ENCODE measurements at regions not wholly inside any gene's neighbourhood (a gene's known extent, or its start where the extent isn't known, plus 50 kb on each side); places are given as distances from the start of the nearest gene placed in this dataset.
"Not testable (repeated sequence)": the region's sequence is repeated elsewhere in the genome, so short reads cannot be mapped to it uniquely, and the experiment has no call there.

- no peak for ATAC-seq
- RAD21 ChIA-PET (ENCODE audit: low non-redundant PET in 1 of 2, low total read pairs in 2 of 2, uncharacterized antibody in 2 of 2, unreplicated experiment in 2 of 2): no interaction called here
- TF ChIP-seq ATF3 (IDR thresholded peaks at IDR 0.05): no peak
- no peak for TF ChIP-seq TCF7L2 (IDR thresholded peaks at IDR 0.05; ENCODE audit: borderline replicate concordance, extremely low read depth, insufficient read depth, insufficient read length)
- no peak for TF ChIP-seq SRF (IDR thresholded peaks at IDR 0.05; ENCODE audit: low read depth)
- TF ChIP-seq CEBPB (IDR thresholded peaks at IDR 0.05; ENCODE audit: low read depth): no peak
- TF ChIP-seq EZH2phosphoT487 (IDR thresholded peaks at IDR 0.05; ENCODE audit: borderline replicate concordance): no peak
- TF ChIP-seq ZBTB33 (IDR thresholded peaks at IDR 0.05; ENCODE audit: extremely low read depth, insufficient replicate concordance, low read length): no peak
- DNase-seq (ENCODE audit: low read depth, low spot score): no peak
- Histone ChIP-seq H3K9me3 (ENCODE audit: control insufficient read depth in 1 of 2, insufficient read depth in 1 of 2, low read depth in 1 of 2, low read length in 2 of 2) (no peaks in the 10 kb centered on the region), H3K79me2 (ENCODE audit: insufficient read depth, low read length) (no peaks in the 10 kb centered on the region), H3K27ac (ENCODE audit: low read depth, low read length) (no peak overlapping the region), H2AFZ (ENCODE audit: low read depth, low read length, poor library complexity, severe bottlenecking) (no peak overlapping the region), H3K4me2 (ENCODE audit: low read length) (no peak overlapping the region), H3K9me2 (ENCODE audit: insufficient read depth) (no peaks in the 10 kb centered on the region), H3K27me3 (ENCODE audit: insufficient read depth, low read length) (no peaks in the 10 kb centered on the region), H3K4me3 (replicated peaks in 1 of 2; ENCODE audit: low read depth in 1 of 2, low read length in 2 of 2) (no peak overlapping the region), H3K9ac (ENCODE audit: low read length) (no peak overlapping the region), H3K4me1 (ENCODE audit: control insufficient read depth in 1 of 2, insufficient read depth in 2 of 2, low read length in 2 of 2) (peaks cover 0 to 9% of the 10 kb centered on the region in 2 experiments; a peak in 2 of 4 replicates), H3K36me3 (ENCODE audit: control insufficient read depth in 1 of 2, insufficient read depth in 2 of 2, low read length in 2 of 2) (no peaks in the 10 kb centered on the region), H4K20me1 (ENCODE audit: insufficient read depth) (no peaks in the 10 kb centered on the region)
- POLR2A ChIA-PET: no interaction called here
- intact Hi-C loops (cut with micrococcal nuclease): no loop called here
- BruUV-seq (replicated peaks): no TSS peak
- CTCF ChIA-PET: no interaction called here
Observed at GRCh38 chr2:8509621-8510020, 172.2 kb upstream of the ID2 start.

GRCh38 chr2:8510055-8510454 is 171.8 kb upstream of the ID2 start:
- intact Hi-C loops (cut with micrococcal nuclease); H3K4me3 ChIP-seq (replicated peaks in 1 of 2; ENCODE audit: low read depth in 1 of 2, low read length in 2 of 2); H3K9me3 ChIP-seq (ENCODE audit: control insufficient read depth in 1 of 2, insufficient read depth in 1 of 2, low read depth in 1 of 2, low read length in 2 of 2); H3K79me2 ChIP-seq (ENCODE audit: insufficient read depth, low read length); H2AFZ ChIP-seq (ENCODE audit: low read depth, low read length, poor library complexity, severe bottlenecking); POLR2A ChIA-PET; H3K4me1 ChIP-seq (ENCODE audit: control insufficient read depth in 1 of 2, insufficient read depth in 2 of 2, low read length in 2 of 2); H3K4me2 ChIP-seq (ENCODE audit: low read length); H4K20me1 ChIP-seq (ENCODE audit: insufficient read depth); H3K27ac ChIP-seq (ENCODE audit: low read depth, low read length); H3K27me3 ChIP-seq (ENCODE audit: insufficient read depth, low read length); RAD21 ChIA-PET (ENCODE audit: low non-redundant PET in 1 of 2, low total read pairs in 2 of 2, uncharacterized antibody in 2 of 2, unreplicated experiment in 2 of 2); ATAC-seq; BruUV-seq (replicated peaks); CTCF ChIA-PET; H3K9me2 ChIP-seq (ENCODE audit: insufficient read depth); DNase-seq (ENCODE audit: low read depth, low spot score); H3K36me3 ChIP-seq (ENCODE audit: control insufficient read depth in 1 of 2, insufficient read depth in 2 of 2, low read length in 2 of 2); H3K9ac ChIP-seq (ENCODE audit: low read length): not testable (repeated sequence)
